ENCODE measurements at regions not wholly inside any gene's neighbourhood (a gene's known extent, or its start where the extent isn't known, plus 50 kb on each side); places are given as distances from the start of the nearest gene placed in this dataset.

- TF ChIP-seq POLR2AphosphoS5 (IDR thresholded peaks at IDR 0.05; ENCODE audit: low read depth, low read length) (no peak), POLR2A (IDR thresholded peaks at IDR 0.05; ENCODE audit: borderline replicate concordance, extremely low read depth, insufficient read depth, insufficient read length) (no peak), ELF1 (IDR thresholded peaks at IDR 0.05; ENCODE audit: borderline replicate concordance, low read depth) (no peak)
- TF ChIP-seq, protein P1, sequence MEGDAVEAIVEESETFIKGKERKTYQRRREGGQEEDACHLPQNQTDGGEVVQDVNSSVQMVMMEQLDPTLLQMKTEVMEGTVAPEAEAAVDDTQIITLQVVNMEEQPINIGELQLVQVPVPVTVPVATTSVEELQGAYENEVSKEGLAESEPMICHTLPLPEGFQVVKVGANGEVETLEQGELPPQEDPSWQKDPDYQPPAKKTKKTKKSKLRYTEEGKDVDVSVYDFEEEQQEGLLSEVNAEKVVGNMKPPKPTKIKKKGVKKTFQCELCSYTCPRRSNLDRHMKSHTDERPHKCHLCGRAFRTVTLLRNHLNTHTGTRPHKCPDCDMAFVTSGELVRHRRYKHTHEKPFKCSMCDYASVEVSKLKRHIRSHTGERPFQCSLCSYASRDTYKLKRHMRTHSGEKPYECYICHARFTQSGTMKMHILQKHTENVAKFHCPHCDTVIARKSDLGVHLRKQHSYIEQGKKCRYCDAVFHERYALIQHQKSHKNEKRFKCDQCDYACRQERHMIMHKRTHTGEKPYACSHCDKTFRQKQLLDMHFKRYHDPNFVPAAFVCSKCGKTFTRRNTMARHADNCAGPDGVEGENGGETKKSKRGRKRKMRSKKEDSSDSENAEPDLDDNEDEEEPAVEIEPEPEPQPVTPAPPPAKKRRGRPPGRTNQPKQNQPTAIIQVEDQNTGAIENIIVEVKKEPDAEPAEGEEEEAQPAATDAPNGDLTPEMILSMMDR (IDR thresholded peaks at IDR 0.05 in 2 of 3, conservative IDR thresholded peaks at IDR 0.05 in 1 of 3; ENCODE audit: borderline replicate concordance in 1 of 3, insufficient read depth in 1 of 3, low read depth in 2 of 3, low read length in 2 of 3) = no peak
- TF ChIP-seq, protein P2, sequence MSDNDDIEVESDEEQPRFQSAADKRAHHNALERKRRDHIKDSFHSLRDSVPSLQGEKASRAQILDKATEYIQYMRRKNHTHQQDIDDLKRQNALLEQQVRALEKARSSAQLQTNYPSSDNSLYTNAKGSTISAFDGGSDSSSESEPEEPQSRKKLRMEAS (IDR thresholded peaks at IDR 0.05) = no peak
Observed at GRCh38 chr3:65078748-65079147, 390.9 kb upstream of the ADAMTS9 start.
